Neural progenitor cell (in vitro differentiated cells): ENCODE measurements at regions not wholly inside any gene's neighbourhood (a gene's known extent, or its start where the extent isn't known, plus 50 kb on each side); places are given as distances from the start of the nearest gene placed in this dataset.

Experiments used
- DNase-seq: peaks from one replicate; pipeline ENCODE4 v3.0.0-alpha.2; 2016; ENCODE audit warnings: low spot score
- H2AFZ ChIP-seq: fragments of 200-600 bp; sonication (generic); replicated peaks from 2 replicates; pipeline ENCODE4 v1.6.1; 2016; ENCODE audit warnings: antibody characterized with exemption
- H3F3A ChIP-seq: fragments of 200-600 bp; sonication (generic); 2 replicates; pipeline ENCODE4 v1.6.1; 2016; ENCODE audit warnings: antibody characterized with exemption, low read depth
- H3K27ac ChIP-seq: fragments of 200-600 bp; sonication (generic); 2 replicates; pipeline ENCODE4 v1.5.1; 2016; ENCODE audit warnings: mild to moderate bottlenecking
- H3K27me3 ChIP-seq: fragments of 200-600 bp; sonication (generic); 2 replicates; pipeline ENCODE4 v1.6.1; 2016; ENCODE audit warnings: mild to moderate bottlenecking, moderate library complexity
- H3K36me3 ChIP-seq: fragments of 200-600 bp; sonication (generic); 2 replicates; pipeline ENCODE4 v1.5.1; 2016
- H3K4me1 ChIP-seq: fragments of 200-600 bp; sonication (generic); 2 replicates; pipeline ENCODE4 v1.6.1; 2016; ENCODE audit warnings: mixed run types
- H3K4me2 ChIP-seq: fragments of 200-600 bp; sonication (generic); 2 replicates; pipeline ENCODE4 v1.6.1; 2016
- H3K4me3 ChIP-seq: fragments of 200-600 bp; sonication (generic); 2 replicates; pipeline ENCODE4 v1.5.1; 2016
- H3K79me2 ChIP-seq: fragments of 200-600 bp; sonication (generic); 2 replicates; pipeline ENCODE4 v1.6.1; 2016; ENCODE audit warnings: low read depth
- H3K9ac ChIP-seq: fragments of 200-600 bp; sonication (generic); 2 replicates; pipeline ENCODE4 v1.6.1; 2016
- H3K9me3 ChIP-seq: fragments of 200-600 bp; sonication (generic); 2 replicates; pipeline ENCODE4 v1.5.1; 2016; ENCODE audit warnings: low read depth
- H4K20me1 ChIP-seq: fragments of 200-600 bp; sonication (generic); 2 replicates; pipeline ENCODE4 v1.6.1; 2016; ENCODE audit warnings: low read depth
- H3K27ac Mint-ChIP-seq: 3 replicates; pipeline ENCODE4 v1.8.0; 2021; ENCODE audit warnings: mixed read lengths
- H3K27me3 Mint-ChIP-seq: 2 replicates; pipeline ENCODE4 v1.8.0; 2022; ENCODE audit warnings: low read depth, mild to moderate bottlenecking, inconsistent platforms, moderate library complexity, mixed read lengths; ENCODE audit not compliant: insufficient read depth
- H3K36me3 Mint-ChIP-seq: 3 replicates; pipeline ENCODE4 v1.8.0; 2021; ENCODE audit warnings: mixed read lengths
- H3K4me1 Mint-ChIP-seq: 3 replicates; pipeline ENCODE4 v1.8.0; 2021; ENCODE audit warnings: mixed read lengths
- H3K4me3 Mint-ChIP-seq: 3 replicates; pipeline ENCODE4 v1.8.0; 2021; ENCODE audit warnings: mild to moderate bottlenecking, moderate library complexity, mixed read lengths
- H3K9me3 Mint-ChIP-seq: 3 replicates; pipeline ENCODE4 v1.8.0; 2020; ENCODE audit warnings: mixed read lengths
- CTCF ChIP-seq: fragments of 200-600 bp; sonication (generic); IDR thresholded peaks from 2 replicates; pipeline ENCODE4 v1.5.1; 2017; ENCODE audit warnings: antibody characterized with exemption, mild to moderate bottlenecking
- EZH2 ChIP-seq: fragments of 200-600 bp; sonication (generic); IDR thresholded peaks from 2 replicates; pipeline ENCODE4 v1.6.1; 2017; ENCODE audit warnings: antibody characterized with exemption, mild to moderate bottlenecking, moderate library complexity
- EZH2phosphoT487 ChIP-seq: fragments of 200-600 bp; sonication (generic); IDR thresholded peaks from 2 replicates; pipeline ENCODE4 v1.6.1; 2017; ENCODE audit warnings: antibody characterized with exemption

- H3K27ac Mint-ChIP-seq = peak overlapping the region; percentile 21
- Histone ChIP-seq H3K4me3 (no peak overlapping the region), H3K79me2 (no peaks in the 10 kb centered on the region), H3K9me3 (no peaks in the 10 kb centered on the region), H2AFZ (no peak overlapping the region), H3K27me3 (no peaks in the 10 kb centered on the region), H3K27ac (no peak overlapping the region), H3K4me1 (peaks cover 12% of the 10 kb centered on the region), H3K9ac (no peak overlapping the region), H4K20me1 (no peaks in the 10 kb centered on the region), H3K36me3 (no peaks in the 10 kb centered on the region), H3K4me2 (peak overlapping the region; percentile 32), H3F3A (no peaks in the 10 kb centered on the region)
- H3K36me3 Mint-ChIP-seq = peaks cover 4% of the 10 kb centered on the region
- peaks cover 7% of the 10 kb centered on the region for H3K27me3 Mint-ChIP-seq
- TF ChIP-seq EZH2 = no peak
- no peak for TF ChIP-seq CTCF
- TF ChIP-seq EZH2phosphoT487 = no peak
- H3K4me1 Mint-ChIP-seq = peaks cover 21% of the 10 kb centered on the region
- no peak overlapping the region for H3K4me3 Mint-ChIP-seq
- DNase-seq = no peak
- H3K9me3 Mint-ChIP-seq = peaks cover 12% of the 10 kb centered on the region
These were observed 95.1 kb upstream of the PALS2 start for GRCh38 chr7:24478137-24478655.

GRCh38 chr7:24480501-24480900 is 92.8 kb upstream of the PALS2 start:
- Mint-ChIP-seq H3K4me3 (no peak overlapping the region), H3K27me3 (peaks cover 10% of the 10 kb centered on the region), H3K9me3 (peaks cover 12% of the 10 kb centered on the region), H3K4me1 (peaks cover 21% of the 10 kb centered on the region), H3K27ac (no peak overlapping the region), H3K36me3 (peaks cover 4% of the 10 kb centered on the region)
- Histone ChIP-seq H3K4me1 (peaks cover 12% of the 10 kb centered on the region), H3K4me2 (no peak overlapping the region), H3K9me3 (no peaks in the 10 kb centered on the region), H4K20me1 (no peaks in the 10 kb centered on the region), H3K27ac (no peak overlapping the region), H3F3A (no peaks in the 10 kb centered on the region), H2AFZ (no peak overlapping the region), H3K36me3 (no peaks in the 10 kb centered on the region), H3K79me2 (no peaks in the 10 kb centered on the region), H3K9ac (no peak overlapping the region), H3K4me3 (no peak overlapping the region), H3K27me3 (no peaks in the 10 kb centered on the region)
- TF ChIP-seq CTCF = no peak
- DNase-seq = no peak

- H3K36me3 Mint-ChIP-seq = peaks cover 4% of the 10 kb centered on the region
- H3K9me3 Mint-ChIP-seq = peaks cover 10% of the 10 kb centered on the region
- Histone ChIP-seq H3K27ac (no peak overlapping the region), H3F3A (no peaks in the 10 kb centered on the region), H3K4me1 (no peaks in the 10 kb centered on the region), H3K9me3 (no peaks in the 10 kb centered on the region), H3K4me3 (no peak overlapping the region), H3K79me2 (no peaks in the 10 kb centered on the region), H3K4me2 (no peak overlapping the region), H3K27me3 (no peaks in the 10 kb centered on the region), H3K36me3 (no peaks in the 10 kb centered on the region), H4K20me1 (no peaks in the 10 kb centered on the region), H3K9ac (no peak overlapping the region), H2AFZ (no peak overlapping the region)
- H3K27me3 Mint-ChIP-seq = peaks cover 8% of the 10 kb centered on the region
- TF ChIP-seq CTCF = no peak
- TF ChIP-seq EZH2phosphoT487 = no peak
- TF ChIP-seq EZH2 = no peak
- DNase-seq = no peak
- no peak overlapping the region for H3K4me3 Mint-ChIP-seq
- no peak overlapping the region for H3K27ac Mint-ChIP-seq
- peaks cover under 1% of the 10 kb centered on the region for H3K4me1 Mint-ChIP-seq
These were observed 89.4 kb upstream of the PALS2 start for GRCh38 chr7:24483804-24484203.
